ENCODE measurements at regions not wholly inside any gene's neighbourhood (a gene's known extent, or its start where the extent isn't known, plus 50 kb on each side); places are given as distances from the start of the nearest gene placed in this dataset.
A peak's percentile ranks its signal among the peaks of the same experiment; 100 is the strongest.
"Not testable (repeated sequence)": the region's sequence is repeated elsewhere in the genome, so short reads cannot be mapped to it uniquely, and the experiment has no call there.

DNA sequence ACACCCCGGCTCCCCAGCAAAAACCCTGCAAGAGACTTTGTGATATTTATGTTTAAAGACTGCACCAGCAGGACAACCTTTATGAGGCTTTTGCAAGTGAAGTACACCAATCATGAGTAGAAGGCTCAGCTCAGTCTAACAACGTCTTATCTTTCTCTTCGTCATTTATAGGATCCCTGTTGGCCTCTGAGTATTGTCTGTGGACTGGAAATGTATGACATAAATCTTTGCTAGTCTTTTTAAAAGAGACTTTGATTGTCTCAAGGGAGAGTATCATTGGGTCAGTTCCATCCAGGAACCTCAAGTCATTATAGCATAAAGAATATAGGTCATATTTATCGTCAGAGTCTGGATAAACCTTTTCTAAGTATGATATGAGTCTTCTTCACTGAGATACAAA lies 505.0 kb upstream of the SOX9 start:
- 22% methylated on average over 4 of the region's 4 CpGs for WGBS (ENCODE audit: missing lambda C conversion rate)
- FAIRE-seq (peak; percentile 32), DNase-seq (ENCODE audit: low read depth in 1 of 2, low spot score in 1 of 2) (no peak), ATAC-seq (no peak)
- Histone ChIP-seq H3K27ac (no peak overlapping the region), H3K4me1 (no peaks in the 10 kb centered on the region), H3K4me2 (no peak overlapping the region), H3K9me3 (peaks cover 17% of the 10 kb centered on the region; the same call in 2 of the 3 replicates), H3K4me3 (no peak overlapping the region)
- CTCF ChIA-PET: interaction anchor here (1.5 kb wide), 1 partner anchor 9 kb away, joined by 4 read pairs; no protein-coding TSS in a partner anchor
- POLR2A ChIA-PET: no interaction called here
- TF ChIP-seq BHLHE40 (IDR thresholded peaks at IDR 0.05; ENCODE audit: low read depth, low read length): no peak
- TF ChIP-seq TP53 (CRISPR knock-in tag; IDR thresholded peaks at IDR 0.05): no peak
- no peak for TF ChIP-seq EP300 (IDR thresholded peaks at IDR 0.05)
- TF ChIP-seq, protein P1, sequence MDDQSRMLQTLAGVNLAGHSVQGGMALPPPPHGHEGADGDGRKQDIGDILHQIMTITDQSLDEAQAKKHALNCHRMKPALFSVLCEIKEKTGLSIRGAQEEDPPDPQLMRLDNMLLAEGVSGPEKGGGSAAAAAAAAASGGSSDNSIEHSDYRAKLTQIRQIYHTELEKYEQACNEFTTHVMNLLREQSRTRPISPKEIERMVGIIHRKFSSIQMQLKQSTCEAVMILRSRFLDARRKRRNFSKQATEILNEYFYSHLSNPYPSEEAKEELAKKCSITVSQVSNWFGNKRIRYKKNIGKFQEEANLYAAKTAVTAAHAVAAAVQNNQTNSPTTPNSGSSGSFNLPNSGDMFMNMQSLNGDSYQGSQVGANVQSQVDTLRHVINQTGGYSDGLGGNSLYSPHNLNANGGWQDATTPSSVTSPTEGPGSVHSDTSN (IDR thresholded peaks at IDR 0.05): no peak
- no peak for TF ChIP-seq JUNB (IDR thresholded peaks at IDR 0.05)
- TF ChIP-seq, protein P2, sequence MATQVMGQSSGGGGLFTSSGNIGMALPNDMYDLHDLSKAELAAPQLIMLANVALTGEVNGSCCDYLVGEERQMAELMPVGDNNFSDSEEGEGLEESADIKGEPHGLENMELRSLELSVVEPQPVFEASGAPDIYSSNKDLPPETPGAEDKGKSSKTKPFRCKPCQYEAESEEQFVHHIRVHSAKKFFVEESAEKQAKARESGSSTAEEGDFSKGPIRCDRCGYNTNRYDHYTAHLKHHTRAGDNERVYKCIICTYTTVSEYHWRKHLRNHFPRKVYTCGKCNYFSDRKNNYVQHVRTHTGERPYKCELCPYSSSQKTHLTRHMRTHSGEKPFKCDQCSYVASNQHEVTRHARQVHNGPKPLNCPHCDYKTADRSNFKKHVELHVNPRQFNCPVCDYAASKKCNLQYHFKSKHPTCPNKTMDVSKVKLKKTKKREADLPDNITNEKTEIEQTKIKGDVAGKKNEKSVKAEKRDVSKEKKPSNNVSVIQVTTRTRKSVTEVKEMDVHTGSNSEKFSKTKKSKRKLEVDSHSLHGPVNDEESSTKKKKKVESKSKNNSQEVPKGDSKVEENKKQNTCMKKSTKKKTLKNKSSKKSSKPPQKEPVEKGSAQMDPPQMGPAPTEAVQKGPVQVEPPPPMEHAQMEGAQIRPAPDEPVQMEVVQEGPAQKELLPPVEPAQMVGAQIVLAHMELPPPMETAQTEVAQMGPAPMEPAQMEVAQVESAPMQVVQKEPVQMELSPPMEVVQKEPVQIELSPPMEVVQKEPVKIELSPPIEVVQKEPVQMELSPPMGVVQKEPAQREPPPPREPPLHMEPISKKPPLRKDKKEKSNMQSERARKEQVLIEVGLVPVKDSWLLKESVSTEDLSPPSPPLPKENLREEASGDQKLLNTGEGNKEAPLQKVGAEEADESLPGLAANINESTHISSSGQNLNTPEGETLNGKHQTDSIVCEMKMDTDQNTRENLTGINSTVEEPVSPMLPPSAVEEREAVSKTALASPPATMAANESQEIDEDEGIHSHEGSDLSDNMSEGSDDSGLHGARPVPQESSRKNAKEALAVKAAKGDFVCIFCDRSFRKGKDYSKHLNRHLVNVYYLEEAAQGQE (IDR thresholded peaks at IDR 0.05): no peak
- no peak for TF ChIP-seq ZSCAN20 (CRISPR knock-in tag; IDR thresholded peaks at IDR 0.05)
- no peak for TF ChIP-seq NPAS2 (CRISPR knock-in tag; IDR thresholded peaks at IDR 0.05; ENCODE audit: borderline replicate concordance)
- TF ChIP-seq CBX2 (IDR thresholded peaks at IDR 0.05; ENCODE audit: borderline replicate concordance, low read depth): no peak
- TF ChIP-seq, protein P3, sequence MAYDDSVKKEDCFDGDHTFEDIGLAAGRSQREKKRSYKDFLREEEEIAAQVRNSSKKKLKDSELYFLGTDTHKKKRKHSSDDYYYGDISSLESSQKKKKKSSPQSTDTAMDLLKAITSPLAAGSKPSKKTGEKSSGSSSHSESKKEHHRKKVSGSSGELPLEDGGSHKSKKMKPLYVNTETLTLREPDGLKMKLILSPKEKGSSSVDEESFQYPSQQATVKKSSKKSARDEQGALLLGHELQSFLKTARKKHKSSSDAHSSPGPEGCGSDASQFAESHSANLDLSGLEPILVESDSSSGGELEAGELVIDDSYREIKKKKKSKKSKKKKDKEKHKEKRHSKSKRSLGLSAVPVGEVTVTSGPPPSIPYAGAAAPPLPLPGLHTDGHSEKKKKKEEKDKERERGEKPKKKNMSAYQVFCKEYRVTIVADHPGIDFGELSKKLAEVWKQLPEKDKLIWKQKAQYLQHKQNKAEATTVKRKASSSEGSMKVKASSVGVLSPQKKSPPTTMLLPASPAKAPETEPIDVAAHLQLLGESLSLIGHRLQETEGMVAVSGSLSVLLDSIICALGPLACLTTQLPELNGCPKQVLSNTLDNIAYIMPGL (CRISPR knock-in tag; IDR thresholded peaks at IDR 0.05; ENCODE audit: borderline replicate concordance): no peak
- no peak for TF ChIP-seq EHMT2 (IDR thresholded peaks at IDR 0.05; ENCODE audit: low read depth)
- TF ChIP-seq HOXB13 (CRISPR knock-in tag; IDR thresholded peaks at IDR 0.05; ENCODE audit: low read depth): no peak
- TF ChIP-seq HEYL (CRISPR knock-in tag; IDR thresholded peaks at IDR 0.05): no peak
- no peak for TF ChIP-seq HOXA7 (CRISPR knock-in tag; IDR thresholded peaks at IDR 0.05)
- no peak for TF ChIP-seq MAZ (IDR thresholded peaks at IDR 0.05; ENCODE audit: borderline replicate concordance, low read depth, low read length)
- TF ChIP-seq FOSL2 (IDR thresholded peaks at IDR 0.05): no peak
- TF ChIP-seq FOSL2 (CRISPR knock-in tag; IDR thresholded peaks at IDR 0.05): no peak

DNA sequence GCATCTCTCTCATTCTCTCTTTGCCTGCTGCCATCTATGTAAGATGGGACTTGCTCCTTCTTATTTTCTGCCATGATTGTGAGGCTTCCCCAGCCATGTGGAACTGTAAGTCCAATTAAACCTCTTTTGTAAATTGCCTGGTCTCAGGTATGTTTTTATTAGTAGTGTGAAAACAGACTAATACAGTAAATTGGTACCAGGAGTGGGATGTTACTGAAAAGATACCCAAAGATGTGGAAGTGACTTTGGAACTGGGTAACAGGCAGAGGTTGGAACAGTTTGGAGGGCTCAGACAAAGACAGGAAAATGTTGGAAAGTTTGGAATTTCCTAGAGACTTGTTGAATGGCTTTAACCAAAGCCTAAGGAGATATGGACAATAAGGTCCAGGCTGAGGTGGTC lies 503.1 kb upstream of the SOX9 start:
- H3K4me2 ChIP-seq, ATAC-seq, CTCF ChIA-PET: not testable (repeated sequence)

DNA sequence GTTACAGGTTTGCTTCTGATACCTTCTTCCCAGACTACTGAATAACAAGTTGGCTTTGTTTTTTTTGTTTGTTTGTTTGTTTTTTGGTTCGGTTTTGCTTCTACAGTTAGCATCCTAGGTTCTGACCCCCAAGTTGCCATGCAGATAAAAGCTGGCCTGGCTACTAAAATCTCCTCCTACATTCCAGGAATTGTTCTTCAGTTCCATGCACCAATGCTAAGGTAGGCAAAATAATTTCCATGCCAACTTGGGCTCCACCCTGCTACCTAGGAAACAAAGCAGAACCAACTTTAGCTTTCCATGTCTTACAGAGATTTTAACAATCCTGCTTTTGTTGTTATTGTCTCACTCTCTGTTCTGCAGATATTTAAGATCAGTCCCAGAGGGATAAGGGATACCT lies 495.5 kb upstream of the SOX9 start:
- Histone ChIP-seq H3K4me2 (no peak overlapping the region), H3K27ac (no peak overlapping the region), H3K4me3 (no peak overlapping the region), H3K4me1 (no peaks in the 10 kb centered on the region), H3K9me3 (no peaks in the 10 kb centered on the region; the same call in 1 of the 3 replicates)
- ChIA-PET POLR2A (no interaction called here), CTCF (interaction anchor here (0.7 to 1.1 kb wide), 2 partner anchors 13 to 989 kb away, joined by 3 to 5 read pairs; no protein-coding TSS in a partner anchor)
- 10% methylated on average over 1 of the region's 1 CpG for WGBS (ENCODE audit: missing lambda C conversion rate)
- FAIRE-seq: no peak
- ATAC-seq: no peak
- no peak for DNase-seq (ENCODE audit: low read depth in 1 of 2, low spot score in 1 of 2)
- TF ChIP-seq NR3C1 (IDR thresholded peaks at IDR 0.05) (no peak), HDAC2 (IDR thresholded peaks at IDR 0.05) (no peak), ZC3H11A (IDR thresholded peaks at IDR 0.05) (no peak), HOXB13 (CRISPR knock-in tag; IDR thresholded peaks at IDR 0.05; ENCODE audit: low read depth) (no peak), CBX8 (IDR thresholded peaks at IDR 0.05) (no peak), TFCP2L1 (CRISPR knock-in tag; IDR thresholded peaks at IDR 0.05) (no peak), ZNF302 (CRISPR knock-in tag; IDR thresholded peaks at IDR 0.05) (no peak), CHD2 (IDR thresholded peaks at IDR 0.05; ENCODE audit: low read length, partially characterized antibody) (no peak), ZFP36 (IDR thresholded peaks at IDR 0.05; ENCODE audit: borderline replicate concordance, partially characterized antibody) (no peak)
- TF ChIP-seq, protein P4, sequence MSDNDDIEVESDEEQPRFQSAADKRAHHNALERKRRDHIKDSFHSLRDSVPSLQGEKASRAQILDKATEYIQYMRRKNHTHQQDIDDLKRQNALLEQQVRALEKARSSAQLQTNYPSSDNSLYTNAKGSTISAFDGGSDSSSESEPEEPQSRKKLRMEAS (IDR thresholded peaks at IDR 0.05): no peak
- TF ChIP-seq, protein P5, sequence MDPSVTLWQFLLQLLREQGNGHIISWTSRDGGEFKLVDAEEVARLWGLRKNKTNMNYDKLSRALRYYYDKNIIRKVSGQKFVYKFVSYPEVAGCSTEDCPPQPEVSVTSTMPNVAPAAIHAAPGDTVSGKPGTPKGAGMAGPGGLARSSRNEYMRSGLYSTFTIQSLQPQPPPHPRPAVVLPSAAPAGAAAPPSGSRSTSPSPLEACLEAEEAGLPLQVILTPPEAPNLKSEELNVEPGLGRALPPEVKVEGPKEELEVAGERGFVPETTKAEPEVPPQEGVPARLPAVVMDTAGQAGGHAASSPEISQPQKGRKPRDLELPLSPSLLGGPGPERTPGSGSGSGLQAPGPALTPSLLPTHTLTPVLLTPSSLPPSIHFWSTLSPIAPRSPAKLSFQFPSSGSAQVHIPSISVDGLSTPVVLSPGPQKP (IDR thresholded peaks at IDR 0.05; ENCODE audit: low read depth, low read length): no peak
- TF ChIP-seq, protein P6, sequence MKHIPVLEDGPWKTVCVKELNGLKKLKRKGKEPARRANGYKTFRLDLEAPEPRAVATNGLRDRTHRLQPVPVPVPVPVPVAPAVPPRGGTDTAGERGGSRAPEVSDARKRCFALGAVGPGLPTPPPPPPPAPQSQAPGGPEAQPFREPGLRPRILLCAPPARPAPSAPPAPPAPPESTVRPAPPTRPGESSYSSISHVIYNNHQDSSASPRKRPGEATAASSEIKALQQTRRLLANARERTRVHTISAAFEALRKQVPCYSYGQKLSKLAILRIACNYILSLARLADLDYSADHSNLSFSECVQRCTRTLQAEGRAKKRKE (CRISPR knock-in tag; IDR thresholded peaks at IDR 0.05; ENCODE audit: low read depth): no peak

More for the DNA sequence above, 503.1 kb upstream of the SOX9 start:
- H3K4me1 ChIP-seq; H3K4me3 ChIP-seq; DNase-seq (ENCODE audit: low read depth in 1 of 2, low spot score in 1 of 2); H3K27ac ChIP-seq; FAIRE-seq; POLR2A ChIA-PET: not testable (repeated sequence)
- peaks cover 14% of the 10 kb centered on the region for H3K9me3 ChIP-seq
